IMR-90 (cell line): ENCODE measurements at regions not wholly inside any gene's neighbourhood (a gene's known extent, or its start where the extent isn't known, plus 50 kb on each side); places are given as distances from the start of the nearest gene placed in this dataset.

Experiments
- MAZ ChIP-seq: IDR thresholded peaks from 2 replicates; pipeline ENCODE4 v1.6.1; 2012; ENCODE audit warnings: low read depth, mild to moderate bottlenecking, low read length, improper control_type of control experiment, moderate library complexity, borderline replicate concordance
- RAD21 ChIP-seq: IDR thresholded peaks from 2 replicates; pipeline ENCODE4 v1.6.1; 2012; ENCODE audit warnings: low read length, improper control_type of control experiment
- RFX5 ChIP-seq: IDR thresholded peaks from 2 replicates; pipeline ENCODE4 v1.8.0; 2012; ENCODE audit warnings: low read depth, mild to moderate bottlenecking, low read length, moderate library complexity
- TF ChIP-seq, protein P1 (sequence below): conservative IDR thresholded peaks from 2 replicates; pipeline ENCODE4 v1.5.1; 2012; ENCODE audit warnings: mild to moderate bottlenecking, low read depth, low read length, improper control_type of control experiment

DNA sequence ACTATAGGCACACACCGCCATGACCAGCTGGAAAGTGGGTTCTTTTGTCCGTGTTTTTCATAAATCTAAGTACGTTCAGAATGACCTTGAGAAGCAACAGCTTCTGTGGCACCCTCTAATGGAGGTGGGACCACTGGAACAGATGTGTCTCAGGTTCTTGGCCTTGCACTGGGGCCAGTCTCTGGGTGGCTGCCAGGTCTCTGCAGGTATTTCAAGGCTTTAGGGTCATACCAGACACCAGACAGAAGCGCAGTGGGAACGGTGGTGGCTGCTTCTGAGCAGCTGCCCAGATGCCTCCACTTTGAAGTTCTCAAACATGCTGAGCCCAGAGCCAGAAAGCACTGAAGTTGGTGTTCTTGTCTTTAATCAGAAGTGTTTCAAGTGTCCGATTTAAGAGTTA, 75.0 kb upstream of the RBM19 start:
- TF ChIP-seq MAZ = no peak
- TF ChIP-seq RFX5 = no peak
- TF ChIP-seq RAD21 = no peak
- TF ChIP-seq, protein P1, sequence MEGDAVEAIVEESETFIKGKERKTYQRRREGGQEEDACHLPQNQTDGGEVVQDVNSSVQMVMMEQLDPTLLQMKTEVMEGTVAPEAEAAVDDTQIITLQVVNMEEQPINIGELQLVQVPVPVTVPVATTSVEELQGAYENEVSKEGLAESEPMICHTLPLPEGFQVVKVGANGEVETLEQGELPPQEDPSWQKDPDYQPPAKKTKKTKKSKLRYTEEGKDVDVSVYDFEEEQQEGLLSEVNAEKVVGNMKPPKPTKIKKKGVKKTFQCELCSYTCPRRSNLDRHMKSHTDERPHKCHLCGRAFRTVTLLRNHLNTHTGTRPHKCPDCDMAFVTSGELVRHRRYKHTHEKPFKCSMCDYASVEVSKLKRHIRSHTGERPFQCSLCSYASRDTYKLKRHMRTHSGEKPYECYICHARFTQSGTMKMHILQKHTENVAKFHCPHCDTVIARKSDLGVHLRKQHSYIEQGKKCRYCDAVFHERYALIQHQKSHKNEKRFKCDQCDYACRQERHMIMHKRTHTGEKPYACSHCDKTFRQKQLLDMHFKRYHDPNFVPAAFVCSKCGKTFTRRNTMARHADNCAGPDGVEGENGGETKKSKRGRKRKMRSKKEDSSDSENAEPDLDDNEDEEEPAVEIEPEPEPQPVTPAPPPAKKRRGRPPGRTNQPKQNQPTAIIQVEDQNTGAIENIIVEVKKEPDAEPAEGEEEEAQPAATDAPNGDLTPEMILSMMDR = no peak
